ENCODE measurements at regions not wholly inside any gene's neighbourhood (a gene's known extent, or its start where the extent isn't known, plus 50 kb on each side); places are given as distances from the start of the nearest gene placed in this dataset.

GRCh38 chr5:10828241-10828640, 67.2 kb upstream of the DAP start:
- DNase-seq (ENCODE audit: low read depth in 1 of 2, low spot score in 2 of 2) = no peak
- no peaks in the 10 kb centered on the region for H3K9me3 ChIP-seq (ENCODE audit: insufficient read depth in 2 of 2, low read depth in 1 of 2, low read length in 1 of 2)
- no peak overlapping the region for H2BK20ac ChIP-seq (ENCODE audit: low read length)
- WGBS, 2 experiments (ENCODE audit: extremely low coverage in 1 of 2, insufficient coverage in 1 of 2, insufficient read length in 1 of 2, insufficient replicate concordance in 2 of 2, low coverage in 1 of 2, low lambda C conversion rate in 2 of 2, missing lambda C conversion rate in 1 of 2) = 98% methylated on average over 2 of the region's 2 CpGs; no CpG with 5 or more reads in 1 of the 2 experiments
- H3K14ac ChIP-seq (ENCODE audit: insufficient read length) = no peak overlapping the region
- no peaks in the 10 kb centered on the region for H3K79me1 ChIP-seq (ENCODE audit: low read depth, low read length)
- H3K18ac ChIP-seq (ENCODE audit: extremely low read depth, low read length) = no peak overlapping the region
- no peaks in the 10 kb centered on the region for H3K79me2 ChIP-seq (ENCODE audit: control insufficient read depth in 1 of 2, insufficient read depth in 2 of 2, low read length in 2 of 2)
- POLR2A ChIA-PET (ENCODE audit: partially characterized antibody) = no interaction called here
- TF ChIP-seq CTBP2 (IDR thresholded peaks at IDR 0.05; ENCODE audit: borderline replicate concordance, insufficient read depth, insufficient read length, low read length) = no peak
- TF ChIP-seq, protein P1, sequence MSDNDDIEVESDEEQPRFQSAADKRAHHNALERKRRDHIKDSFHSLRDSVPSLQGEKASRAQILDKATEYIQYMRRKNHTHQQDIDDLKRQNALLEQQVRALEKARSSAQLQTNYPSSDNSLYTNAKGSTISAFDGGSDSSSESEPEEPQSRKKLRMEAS (IDR thresholded peaks at IDR 0.05) = no peak
- TF ChIP-seq TCF12 (IDR thresholded peaks at IDR 0.05; ENCODE audit: low read depth, low read length) = no peak
- TF ChIP-seq CTCF (IDR thresholded peaks at IDR 0.05; ENCODE audit: control extremely low read depth in 1 of 3, insufficient read depth in 1 of 3, low read depth in 1 of 3, low read length in 3 of 3) = no peak
- no peak overlapping the region for H4K91ac ChIP-seq (replicated peaks; ENCODE audit: insufficient read length, low read length)
- no peak overlapping the region for H4K8ac ChIP-seq (ENCODE audit: extremely low read depth, insufficient read depth, low read length)
- H2BK12ac ChIP-seq (ENCODE audit: low read depth, low read length) = no peak overlapping the region
- no peak overlapping the region for H3K27ac ChIP-seq (ENCODE audit: low read depth, low read length)
- H2BK5ac ChIP-seq (ENCODE audit: low read depth, low read length) = no peak overlapping the region
- H3K4me2 ChIP-seq (ENCODE audit: insufficient read depth in 1 of 2, low read depth in 2 of 2, low read length in 2 of 2) = no peak overlapping the region
- H3K23ac ChIP-seq (ENCODE audit: insufficient read length) = no peak overlapping the region
- H2BK120ac ChIP-seq (replicated peaks; ENCODE audit: low read depth, low read length) = no peak overlapping the region
- H4K20me1 ChIP-seq (replicated peaks in 1 of 2; ENCODE audit: control insufficient read depth in 1 of 2, insufficient read depth in 2 of 2, low read length in 2 of 2) = no peaks in the 10 kb centered on the region
- CTCF ChIA-PET (ENCODE audit: partially characterized antibody) = interaction anchor here (1.3 to 3.3 kb wide), 4 partner anchors 9 to 150 kb away, joined by 3 to 36 read pairs (median 14); no protein-coding TSS in a partner anchor
- no peak overlapping the region for H3K4me3 ChIP-seq (ENCODE audit: extremely low read depth in 1 of 4, insufficient read depth in 2 of 4, low read depth in 3 of 4, low read length in 4 of 4)
- no peaks in the 10 kb centered on the region for H3K4me1 ChIP-seq (replicated peaks in 1 of 4; ENCODE audit: control insufficient read depth in 3 of 4, insufficient read depth in 4 of 4, low read length in 3 of 4)
- H3K56ac ChIP-seq (replicated peaks; ENCODE audit: insufficient read length, low read depth, low read length) = no peak overlapping the region
- H4K5ac ChIP-seq (ENCODE audit: insufficient read length, low read depth, low read length) = no peak overlapping the region
- H3K36me3 ChIP-seq (ENCODE audit: control insufficient read depth in 2 of 4, insufficient read depth in 4 of 4, low read length in 3 of 4) = no peaks in the 10 kb centered on the region
- H3K27me3 ChIP-seq (replicated peaks in 1 of 4; ENCODE audit: control insufficient read depth in 3 of 4, extremely low read depth in 1 of 4, insufficient read depth in 3 of 4, low read length in 3 of 4) = no peaks in the 10 kb centered on the region
- H3K4ac ChIP-seq (replicated peaks; ENCODE audit: insufficient read length, low read depth, low read length) = no peak overlapping the region
- no peak overlapping the region for H2AFZ ChIP-seq (ENCODE audit: low read length)
- no peak overlapping the region for H2BK15ac ChIP-seq (ENCODE audit: low read length)
- no peak overlapping the region for H2AK5ac ChIP-seq (ENCODE audit: low read depth, low read length)
- FAIRE-seq = no peak
- no peaks in the 10 kb centered on the region for H3K23me2 ChIP-seq (ENCODE audit: low read depth, low read length)
- no peak overlapping the region for H3K9ac ChIP-seq (replicated peaks in 1 of 4; ENCODE audit: extremely low read depth in 1 of 4, low read depth in 3 of 4, low read length in 3 of 4)

Measured in H1 (cell line).